K562 (cell line): ENCODE measurements at regions not wholly inside any gene's neighbourhood (a gene's known extent, or its start where the extent isn't known, plus 50 kb on each side); places are given as distances from the start of the nearest gene placed in this dataset.

Experiments used
- BRF1 ChIP-seq: IDR thresholded peaks from 3 replicates; pipeline ENCODE4 v1.6.1; 2011; ENCODE audit warnings: borderline replicate concordance, mild to moderate bottlenecking; ENCODE audit not compliant: insufficient read length; ENCODE audit errors: extremely low read depth
- HDAC2 ChIP-seq: fragments of 450-650 bp; IDR thresholded peaks from 2 replicates; pipeline ENCODE4 v1.6.1; 2016; ENCODE audit warnings: mild to moderate bottlenecking
- IRF2 ChIP-seq: sonication (generic); formaldehyde crosslinking; IDR thresholded peaks from 2 replicates; pipeline ENCODE4 v1.8.1; 2022; ENCODE audit warnings: mild to moderate bottlenecking, missing genetic modification reagents
- JUND ChIP-seq, 2 experiments: IDR thresholded peaks; 2 replicates in 1 of 2; 3 replicates in 1 of 2; pipeline ENCODE4 v1.6.1; 2011; ENCODE audit warnings: borderline replicate concordance in 2 of 2, low read depth in 2 of 2, low read length in 2 of 2, improper control_type of control experiment in 1 of 2, missing biosample characterization in 1 of 2, missing genetic modification characterization in 1 of 2, missing genetic modification reagents in 1 of 2
- NFIC ChIP-seq: fragments of 450-650 bp; IDR thresholded peaks from 2 replicates; pipeline ENCODE4 v1.6.1; 2017; ENCODE audit warnings: mild to moderate bottlenecking, inconsistent platforms
- SREBF2 ChIP-seq: sonication (generic); formaldehyde crosslinking; IDR thresholded peaks from 2 replicates; pipeline ENCODE4 v1.4.0; 2020; ENCODE audit warnings: mild to moderate bottlenecking, missing genetic modification reagents
- YY1 ChIP-seq, 3 experiments: IDR thresholded peaks; 2 replicates each; pipeline ENCODE4 v1.6.1; 2011; ENCODE audit warnings: low read length in 2 of 3, mild to moderate bottlenecking in 2 of 3, moderate library complexity in 2 of 3, borderline replicate concordance in 1 of 3, control low read depth in 1 of 3, low read depth in 1 of 3; ENCODE audit not compliant: insufficient read depth in 3 of 3, insufficient replicate concordance in 2 of 3, control insufficient read depth in 1 of 3, insufficient read length in 1 of 3; ENCODE audit errors: extremely low read depth in 1 of 3
- ZNF274 ChIP-seq: IDR thresholded peaks from 2 replicates; pipeline ENCODE4 v1.6.1; 2011; ENCODE audit warnings: low read depth, mild to moderate bottlenecking, low read length, moderate library complexity, borderline replicate concordance
- TF ChIP-seq, protein P1 (sequence below): sonication (generic); formaldehyde crosslinking; IDR thresholded peaks from 2 replicates; pipeline ENCODE4 v1.8.0; 2023; ENCODE audit warnings: mild to moderate bottlenecking, missing genetic modification reagents
- TF ChIP-seq, protein P2 (sequence below): sonication (generic); formaldehyde crosslinking; IDR thresholded peaks from 2 replicates; pipeline ENCODE4 v1.8.1; 2023; ENCODE audit warnings: mild to moderate bottlenecking, missing genetic modification reagents
- TF ChIP-seq, protein P3 (sequence below): sonication (generic); formaldehyde crosslinking; IDR thresholded peaks from 2 replicates; pipeline ENCODE4 v1.5.0; 2020; ENCODE audit warnings: missing genetic modification reagents

DNA sequence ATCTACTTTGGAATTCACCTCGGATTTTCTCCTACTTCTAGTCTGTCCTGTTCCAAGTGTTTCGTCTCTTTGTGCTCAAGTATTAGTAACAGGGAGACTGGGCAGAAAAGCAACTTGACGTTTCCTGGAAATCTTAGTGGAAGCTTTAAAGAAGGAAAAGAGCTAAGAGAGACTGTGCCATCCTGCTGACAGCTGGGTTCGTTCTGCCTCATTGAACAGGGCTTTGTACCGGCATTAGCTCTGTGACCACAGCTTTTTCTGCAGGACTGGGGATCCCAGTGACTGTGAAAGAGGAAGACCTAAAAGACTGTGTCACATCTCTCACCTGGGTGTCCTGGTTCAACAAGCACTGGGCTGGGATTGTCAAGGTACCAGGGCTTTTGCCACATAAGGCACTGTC is 70.8 kb upstream of the CDCA7L start:
- TF ChIP-seq SREBF2 (CRISPR knock-in tag) (no peak), IRF2 (CRISPR knock-in tag) (no peak), HDAC2 (no peak), JUND (IDR thresholded peaks at IDR 0.05; ENCODE audit: borderline replicate concordance, low read depth, low read length) (no peak), JUND (tag; IDR thresholded peaks at IDR 0.05; ENCODE audit: borderline replicate concordance, low read depth, low read length) (no peak), YY1 (IDR thresholded peaks at IDR 0.05; ENCODE audit: borderline replicate concordance in 1 of 3, control insufficient read depth in 1 of 3, extremely low read depth in 1 of 3, insufficient read depth in 3 of 3, insufficient read length in 1 of 3, insufficient replicate concordance in 2 of 3, low read depth in 1 of 3, low read length in 2 of 3) (no peak), BRF1 (no peak), ZNF274 (no peak), NFIC (no peak)
- TF ChIP-seq, protein P1, sequence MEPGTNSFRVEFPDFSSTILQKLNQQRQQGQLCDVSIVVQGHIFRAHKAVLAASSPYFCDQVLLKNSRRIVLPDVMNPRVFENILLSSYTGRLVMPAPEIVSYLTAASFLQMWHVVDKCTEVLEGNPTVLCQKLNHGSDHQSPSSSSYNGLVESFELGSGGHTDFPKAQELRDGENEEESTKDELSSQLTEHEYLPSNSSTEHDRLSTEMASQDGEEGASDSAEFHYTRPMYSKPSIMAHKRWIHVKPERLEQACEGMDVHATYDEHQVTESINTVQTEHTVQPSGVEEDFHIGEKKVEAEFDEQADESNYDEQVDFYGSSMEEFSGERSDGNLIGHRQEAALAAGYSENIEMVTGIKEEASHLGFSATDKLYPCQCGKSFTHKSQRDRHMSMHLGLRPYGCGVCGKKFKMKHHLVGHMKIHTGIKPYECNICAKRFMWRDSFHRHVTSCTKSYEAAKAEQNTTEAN (CRISPR knock-in tag) = no peak
- TF ChIP-seq, protein P2, sequence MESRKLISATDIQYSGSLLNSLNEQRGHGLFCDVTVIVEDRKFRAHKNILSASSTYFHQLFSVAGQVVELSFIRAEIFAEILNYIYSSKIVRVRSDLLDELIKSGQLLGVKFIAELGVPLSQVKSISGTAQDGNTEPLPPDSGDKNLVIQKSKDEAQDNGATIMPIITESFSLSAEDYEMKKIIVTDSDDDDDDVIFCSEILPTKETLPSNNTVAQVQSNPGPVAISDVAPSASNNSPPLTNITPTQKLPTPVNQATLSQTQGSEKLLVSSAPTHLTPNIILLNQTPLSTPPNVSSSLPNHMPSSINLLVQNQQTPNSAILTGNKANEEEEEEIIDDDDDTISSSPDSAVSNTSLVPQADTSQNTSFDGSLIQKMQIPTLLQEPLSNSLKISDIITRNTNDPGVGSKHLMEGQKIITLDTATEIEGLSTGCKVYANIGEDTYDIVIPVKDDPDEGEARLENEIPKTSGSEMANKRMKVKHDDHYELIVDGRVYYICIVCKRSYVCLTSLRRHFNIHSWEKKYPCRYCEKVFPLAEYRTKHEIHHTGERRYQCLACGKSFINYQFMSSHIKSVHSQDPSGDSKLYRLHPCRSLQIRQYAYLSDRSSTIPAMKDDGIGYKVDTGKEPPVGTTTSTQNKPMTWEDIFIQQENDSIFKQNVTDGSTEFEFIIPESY (CRISPR knock-in tag) = no peak
- TF ChIP-seq, protein P3, sequence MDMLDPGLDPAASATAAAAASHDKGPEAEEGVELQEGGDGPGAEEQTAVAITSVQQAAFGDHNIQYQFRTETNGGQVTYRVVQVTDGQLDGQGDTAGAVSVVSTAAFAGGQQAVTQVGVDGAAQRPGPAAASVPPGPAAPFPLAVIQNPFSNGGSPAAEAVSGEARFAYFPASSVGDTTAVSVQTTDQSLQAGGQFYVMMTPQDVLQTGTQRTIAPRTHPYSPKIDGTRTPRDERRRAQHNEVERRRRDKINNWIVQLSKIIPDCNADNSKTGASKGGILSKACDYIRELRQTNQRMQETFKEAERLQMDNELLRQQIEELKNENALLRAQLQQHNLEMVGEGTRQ (CRISPR knock-in tag) = no peak
